Lung (tissue), 11 donors: ENCODE measurements at regions not wholly inside any gene's neighbourhood (a gene's known extent, or its start where the extent isn't known, plus 50 kb on each side); places are given as distances from the start of the nearest gene placed in this dataset.

Experiments used
- ATAC-seq: fragments of 200-7000 bp; cut with Tn5 transposase; one replicate; pipeline ENCODE4 v1.9.1; 2020; ENCODE audit warnings: moderate number of reproducible peaks; ENCODE audit not compliant: insufficient read depth, low FRiP score
- DNase-seq, 3 donors: peaks; one replicate each; pipeline ENCODE4 v3.0.0-alpha.2; 2013 to 2017
- H3K27ac ChIP-seq, 2 donors: one replicate each; pipeline ENCODE4 v1.5.1; 2013; ENCODE audit warnings: mild to moderate bottlenecking in 2 of 2, moderate library complexity in 2 of 2, control low read depth in 1 of 2, inconsistent platforms in 1 of 2, low read depth in 1 of 2, low read length in 1 of 2
- H3K27me3 ChIP-seq, 3 donors: one replicate each; pipeline ENCODE4 v1.5.1; 2013; ENCODE audit warnings: low read length in 2 of 3; ENCODE audit not compliant: control insufficient read depth in 3 of 3, insufficient read depth in 3 of 3
- H3K36me3 ChIP-seq, 4 donors: one replicate each; pipeline ENCODE4 v1.5.1; 2013; ENCODE audit warnings: low read length in 4 of 4, mild to moderate bottlenecking in 1 of 4, moderate library complexity in 1 of 4; ENCODE audit not compliant: control insufficient read depth in 4 of 4, insufficient read depth in 4 of 4
- H3K4me1 ChIP-seq, 5 donors: one replicate each; pipeline ENCODE4 v1.5.1; 2013; ENCODE audit warnings: low read length in 5 of 5, mild to moderate bottlenecking in 2 of 5, moderate library complexity in 1 of 5; ENCODE audit not compliant: control insufficient read depth in 5 of 5, insufficient read depth in 5 of 5
- H3K4me3 ChIP-seq: one replicate; pipeline ENCODE4 v1.5.1; 2013; ENCODE audit warnings: mild to moderate bottlenecking, control low read depth, moderate library complexity
- H3K9ac ChIP-seq, 2 donors: one replicate each; pipeline ENCODE4 v1.5.1; 2013; ENCODE audit warnings: low read length in 2 of 2, control low read depth in 1 of 2; ENCODE audit not compliant: insufficient read depth in 1 of 2
- H3K9me3 ChIP-seq, 4 donors: one replicate each; pipeline ENCODE4 v1.5.1; 2013; ENCODE audit warnings: low read length in 3 of 4, mild to moderate bottlenecking in 1 of 4, moderate library complexity in 1 of 4; ENCODE audit not compliant: control insufficient read depth in 4 of 4, insufficient read depth in 3 of 4
- CTCF ChIP-seq: IDR thresholded peaks from 2 replicates; pipeline ENCODE4 v1.5.1; 2012; ENCODE audit warnings: mild to moderate bottlenecking; ENCODE audit errors: control extremely low read depth, extremely low read depth
- WGBS, 2 donors: extraction: QIAGEN DNeasy Blood & Tissue Kit; methylation state at CpG; one replicate each; pipeline ENCODE4 v1.1.7; 2013; 5-methylcytosine and 5-hydroxymethylcytosine counted together
- donor health status: control.
- donor health status: control.
- donor health status: Bipolar disorder and iron deficiency.
- donor health status: healthy.
- donor health status: DM: yes; HTN: yes; CAD: no.

- peak in 2 of 3 donors; percentile 29 to 52 for DNase-seq
- peaks cover 0 to 4% (median 0%) of the 10 kb centered on the region in 3 donors for H3K27me3 ChIP-seq
Measured at GRCh38 chr7:67604461-67605386, 608.1 kb downstream of the TYW1 start.

GRCh38 chr7:67608806-67609205 lies 612.2 kb downstream of the TYW1 start:
- Histone ChIP-seq H3K9me3 (peaks cover 0 to 17% (median 6%) of the 10 kb centered on the region in 4 donors), H3K4me3 (no peak overlapping the region), H3K27me3 (no peaks in the 10 kb centered on the region), H3K4me1 (no peaks in the 10 kb centered on the region), H3K27ac (no peak overlapping the region), H3K36me3 (no peaks in the 10 kb centered on the region), H3K9ac (no peak overlapping the region)
- DNase-seq (no peak), ATAC-seq (no peak)
- no peak for TF ChIP-seq CTCF
- 85 to 94% methylated on average over 3 of the region's 3 CpGs for WGBS, 2 donors

More at GRCh38 chr7:67604461-67605386, 608.1 kb downstream of the TYW1 start:
- Histone ChIP-seq H3K9ac (no peak overlapping the region), H3K36me3 (no peaks in the 10 kb centered on the region), H3K27ac (no peak overlapping the region), H3K4me3 (no peak overlapping the region), H3K9me3 (peaks cover 0 to 14% (median 4%) of the 10 kb centered on the region in 4 donors), H3K4me1 (peaks cover 0 to 1% (median 0%) of the 10 kb centered on the region in 5 donors)
- no peak for TF ChIP-seq CTCF
- WGBS, 2 donors: 65 to 74% methylated on average over 2 of the region's 2 CpGs
- no peak for ATAC-seq

- no peak for ATAC-seq
- Histone ChIP-seq H3K4me3 (no peak overlapping the region), H3K27ac (no peak overlapping the region), H3K27me3 (no peaks in the 10 kb centered on the region), H3K4me1 (no peaks in the 10 kb centered on the region), H3K36me3 (no peaks in the 10 kb centered on the region), H3K9me3 (peaks cover 0 to 9% (median 2%) of the 10 kb centered on the region in 4 donors), H3K9ac (no peak overlapping the region)
- no peak for DNase-seq
- WGBS, 2 donors: 86 to 92% methylated on average over 6 of the region's 6 CpGs
- TF ChIP-seq CTCF: no peak
Measured at GRCh38 chr7:67610897-67611296, 614.3 kb downstream of the TYW1 start.
